Mammary epithelial cell (primary cell): ENCODE measurements at regions not wholly inside any gene's neighbourhood (a gene's known extent, or its start where the extent isn't known, plus 50 kb on each side); places are given as distances from the start of the nearest gene placed in this dataset.

Source experiments
- CTCF ChIP-seq, 2 donors: IDR thresholded peaks in 1 of 2; conservative IDR thresholded peaks in 1 of 2; 2 replicates each; pipeline ENCODE4 v1.5.1; 2011 to 2012; ENCODE audit warnings: inconsistent platforms in 2 of 2, low read length in 2 of 2, mild to moderate bottlenecking in 2 of 2, control low read depth in 1 of 2, low read depth in 1 of 2; ENCODE audit not compliant: insufficient read depth in 1 of 2; ENCODE audit errors: extremely low read depth in 1 of 2
- EZH2 ChIP-seq: IDR thresholded peaks from 2 replicates; pipeline ENCODE4 v1.6.1; 2012; ENCODE audit warnings: low read length, inconsistent platforms, borderline replicate concordance

DNA sequence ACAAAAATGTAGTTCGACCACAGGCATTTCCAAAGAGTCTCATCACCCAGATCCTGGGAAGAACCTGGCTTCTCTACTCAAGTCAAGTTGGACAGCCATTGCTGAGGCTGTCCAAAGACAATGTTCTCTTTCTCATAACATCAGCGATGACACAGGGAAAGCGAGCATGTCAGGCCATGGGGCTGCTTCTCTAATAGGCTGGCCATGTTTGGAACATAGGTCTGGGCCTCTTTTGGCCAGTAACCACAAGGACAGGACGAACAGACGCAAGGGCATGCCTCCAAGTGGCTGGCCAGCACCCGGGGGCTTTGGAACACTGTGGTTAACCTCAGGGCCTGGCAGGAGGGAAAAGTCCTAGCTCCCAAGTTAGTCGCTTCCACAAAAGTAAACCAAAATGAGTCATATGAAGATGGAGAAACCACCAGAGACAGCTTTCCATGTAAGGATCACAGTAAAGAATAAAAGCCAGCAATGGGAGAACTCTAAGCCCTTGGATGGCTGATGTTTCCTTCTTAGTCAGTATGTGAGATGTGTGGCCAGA is 80.6 kb upstream of the SLC44A3 start:
- TF ChIP-seq EZH2 (no peak), CTCF (conservative IDR thresholded peaks at IDR 0.05 in 1 of 2, IDR thresholded peaks at IDR 0.05 in 1 of 2; ENCODE audit: extremely low read depth in 1 of 2, insufficient read depth in 1 of 2, low read depth in 1 of 2, low read length in 2 of 2) (no peak)
